ENCODE measurements at regions not wholly inside any gene's neighbourhood (a gene's known extent, or its start where the extent isn't known, plus 50 kb on each side); places are given as distances from the start of the nearest gene placed in this dataset.

DNA sequence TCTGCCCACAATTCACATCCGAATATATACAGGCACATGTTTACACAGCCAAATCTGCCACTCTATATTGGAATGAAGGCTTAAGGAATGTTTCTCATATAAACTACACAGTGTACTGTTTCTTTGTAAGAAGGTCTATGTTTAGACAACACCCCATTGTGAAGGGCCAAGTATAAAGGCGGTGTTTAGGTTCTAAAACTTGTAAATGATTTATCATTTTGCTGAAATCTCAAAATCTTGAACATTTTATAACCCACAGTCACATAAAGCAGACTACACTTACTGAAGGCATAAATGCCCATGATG lies 94.0 kb downstream of the ZNF608 start:
- H3K27ac ChIP-seq (ENCODE audit: extremely low read depth, low read depth, low read length), result peak overlapping the region; percentile 91
- no peaks in the 10 kb centered on the region for H4K20me1 ChIP-seq (replicated peaks; ENCODE audit: control insufficient read depth, insufficient read depth, low read length)
- no peak overlapping the region for H3K9ac ChIP-seq (ENCODE audit: insufficient read depth in 1 of 2, low read depth in 2 of 2, low read length in 2 of 2)
- H3K36me3 ChIP-seq (ENCODE audit: control insufficient read depth, insufficient read depth, low read length), result no peaks in the 10 kb centered on the region
- no peak for TF ChIP-seq HMGN3 (IDR thresholded peaks at IDR 0.05; ENCODE audit: borderline replicate concordance, extremely low read depth, insufficient read length, low read depth, low read length)
- no peak for TF ChIP-seq ZNF707 (CRISPR knock-in tag; conservative IDR thresholded peaks at IDR 0.05)
- no peak for TF ChIP-seq BRD4 (IDR thresholded peaks at IDR 0.05)
- TF ChIP-seq BDP1 (IDR thresholded peaks at IDR 0.05; ENCODE audit: insufficient read depth, insufficient read length), result no peak
- TF ChIP-seq, protein P1, sequence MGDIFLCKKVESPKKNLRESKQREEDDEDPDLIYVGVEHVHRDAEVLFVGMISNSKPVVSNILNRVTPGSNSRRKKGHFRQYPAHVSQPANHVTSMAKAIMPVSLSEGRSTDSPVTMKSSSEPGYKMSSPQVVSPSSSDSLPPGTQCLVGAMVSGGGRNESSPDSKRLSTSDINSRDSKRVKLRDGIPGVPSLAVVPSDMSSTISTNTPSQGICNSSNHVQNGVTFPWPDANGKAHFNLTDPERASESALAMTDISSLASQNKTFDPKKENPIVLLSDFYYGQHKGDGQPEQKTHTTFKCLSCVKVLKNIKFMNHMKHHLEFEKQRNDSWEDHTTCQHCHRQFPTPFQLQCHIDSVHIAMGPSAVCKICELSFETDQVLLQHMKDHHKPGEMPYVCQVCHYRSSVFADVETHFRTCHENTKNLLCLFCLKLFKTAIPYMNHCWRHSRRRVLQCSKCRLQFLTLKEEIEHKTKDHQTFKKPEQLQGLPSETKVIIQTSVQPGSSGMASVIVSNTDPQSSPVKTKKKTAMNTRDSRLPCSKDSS (IDR thresholded peaks at IDR 0.05; ENCODE audit: low read depth, partially characterized antibody), result no peak
- no peak for TF ChIP-seq ZBTB8A (IDR thresholded peaks at IDR 0.05; ENCODE audit: partially characterized antibody)
- TF ChIP-seq ZNF780A (CRISPR knock-in tag; IDR thresholded peaks at IDR 0.05), result no peak
- no peak for TF ChIP-seq HDAC8 (tag; IDR thresholded peaks at IDR 0.05)
- TF ChIP-seq, protein P2, sequence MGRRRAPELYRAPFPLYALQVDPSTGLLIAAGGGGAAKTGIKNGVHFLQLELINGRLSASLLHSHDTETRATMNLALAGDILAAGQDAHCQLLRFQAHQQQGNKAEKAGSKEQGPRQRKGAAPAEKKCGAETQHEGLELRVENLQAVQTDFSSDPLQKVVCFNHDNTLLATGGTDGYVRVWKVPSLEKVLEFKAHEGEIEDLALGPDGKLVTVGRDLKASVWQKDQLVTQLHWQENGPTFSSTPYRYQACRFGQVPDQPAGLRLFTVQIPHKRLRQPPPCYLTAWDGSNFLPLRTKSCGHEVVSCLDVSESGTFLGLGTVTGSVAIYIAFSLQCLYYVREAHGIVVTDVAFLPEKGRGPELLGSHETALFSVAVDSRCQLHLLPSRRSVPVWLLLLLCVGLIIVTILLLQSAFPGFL (CRISPR knock-in tag; IDR thresholded peaks at IDR 0.05), result no peak
- TF ChIP-seq HNRNPH1 (optimal IDR thresholded peaks at IDR 0.05; ENCODE audit: low read depth, low read length), result no peak
- TF ChIP-seq PHB (CRISPR knock-in tag; IDR thresholded peaks at IDR 0.05), result no peak
- no peak for TF ChIP-seq MAFK (IDR thresholded peaks at IDR 0.05; ENCODE audit: low read length)
- no peak for TF ChIP-seq KAT2B (IDR thresholded peaks at IDR 0.05; ENCODE audit: low read depth, low read length)
- no peak for TF ChIP-seq ZNF23 (CRISPR knock-in tag; IDR thresholded peaks at IDR 0.05)
- CTCF ChIA-PET (ENCODE audit: low intra/inter-chr PET ratio), result no interaction called here
- H3K27me3 ChIP-seq (ENCODE audit: control insufficient read depth in 2 of 2, insufficient read depth in 2 of 2, low read length in 2 of 2), result no peaks in the 10 kb centered on the region
- WGBS (ENCODE audit: insufficient coverage, low coverage, missing lambda C conversion rate), result 35% methylated on average over 2 of the region's 2 CpGs
- H2AFZ ChIP-seq (ENCODE audit: low read depth, low read length), result no peak overlapping the region
- FAIRE-seq, result peak; percentile 42
- no peaks in the 10 kb centered on the region for H3K9me1 ChIP-seq (ENCODE audit: control insufficient read depth, insufficient read depth, low read length)
- intact Hi-C loops (cut with micrococcal nuclease) (loop anchor here (10.0 kb wide), 1 partner anchor 1862 kb away; no protein-coding TSS in a partner anchor), in situ Hi-C loops (cut with MboI) (no loop called here)
- no peak overlapping the region for H3K4me3 ChIP-seq
- DNase-seq (ENCODE audit: extremely low read depth in 1 of 4, low spot score in 3 of 4), result no peak
- no peaks in the 10 kb centered on the region for H3K9me3 ChIP-seq (replicated peaks; ENCODE audit: control insufficient read depth, insufficient read depth, low read depth, low read length)
- POLR2A ChIA-PET, result interaction anchor here (1.6 to 1.7 kb wide), 3 partner anchors 9 to 40 kb away, joined by 3 to 5 read pairs (median 5); no protein-coding TSS in a partner anchor
- H3K4me2 ChIP-seq (ENCODE audit: insufficient read depth, low read length), result peak overlapping the region; percentile 86; the same call in 1 of the 2 replicates
- ATAC-seq, result no peak
- no TSS peak for BruUV-seq (replicated peaks)
- H3K4me1 ChIP-seq (replicated peaks in 1 of 2; ENCODE audit: control insufficient read depth in 2 of 2, insufficient read depth in 2 of 2, low read length in 2 of 2), result peaks cover 21 to 74% of the 10 kb centered on the region in 2 experiments
- H3K79me2 ChIP-seq (ENCODE audit: control insufficient read depth, insufficient read depth, low read length), result no peaks in the 10 kb centered on the region

All from K562 (cell line).